ENCODE measurements at regions not wholly inside any gene's neighbourhood (a gene's known extent, or its start where the extent isn't known, plus 50 kb on each side); places are given as distances from the start of the nearest gene placed in this dataset.
A peak's percentile ranks its signal among the peaks of the same experiment; 100 is the strongest.

- Histone ChIP-seq H3K4me3 (replicated peaks in 1 of 2; ENCODE audit: low read depth in 1 of 2, low read length in 2 of 2) (no peak overlapping the region), H3K27ac (ENCODE audit: low read depth, low read length) (no peak overlapping the region), H3K4me1 (ENCODE audit: control insufficient read depth in 1 of 2, insufficient read depth in 2 of 2, low read length in 2 of 2) (no peaks in the 10 kb centered on the region), H3K4me2 (ENCODE audit: low read length) (no peak overlapping the region), H2AFZ (ENCODE audit: low read depth, low read length, poor library complexity, severe bottlenecking) (no peak overlapping the region), H3K9me2 (ENCODE audit: insufficient read depth) (no peaks in the 10 kb centered on the region), H4K20me1 (ENCODE audit: insufficient read depth) (no peaks in the 10 kb centered on the region), H3K36me3 (ENCODE audit: control insufficient read depth in 1 of 2, insufficient read depth in 2 of 2, low read length in 2 of 2) (no peaks in the 10 kb centered on the region), H3K79me2 (ENCODE audit: insufficient read depth, low read length) (no peaks in the 10 kb centered on the region), H3K9me3 (ENCODE audit: control insufficient read depth in 1 of 2, insufficient read depth in 1 of 2, low read depth in 1 of 2, low read length in 2 of 2) (no peaks in the 10 kb centered on the region), H3K27me3 (ENCODE audit: insufficient read depth, low read length) (peaks cover 51% of the 10 kb centered on the region), H3K9ac (ENCODE audit: low read length) (no peak overlapping the region)
- TF ChIP-seq EGR1 (IDR thresholded peaks at IDR 0.05; ENCODE audit: low read depth), result no peak
- TF ChIP-seq CTCF (IDR thresholded peaks at IDR 0.05 in 2 of 3, conservative IDR thresholded peaks at IDR 0.05 in 1 of 3; ENCODE audit: borderline replicate concordance in 1 of 3, insufficient read depth in 1 of 3, low read depth in 2 of 3, low read length in 2 of 3), result peak in 2 of 3 experiments; percentile 22 to 23; a peak in 1 of 6 replicates
- DNase-seq (ENCODE audit: low read depth, low spot score) (no peak), ATAC-seq (no peak)
- BruUV-seq (replicated peaks), result no TSS peak
- CTCF ChIA-PET, result no interaction called here
- intact Hi-C loops (cut with micrococcal nuclease), result no loop called here
- RAD21 ChIA-PET (ENCODE audit: low non-redundant PET in 1 of 2, low total read pairs in 2 of 2, uncharacterized antibody in 2 of 2, unreplicated experiment in 2 of 2), result no interaction called here
- POLR2A ChIA-PET, result no interaction called here
Measured at GRCh38 chr13:31452525-31452924, 252.8 kb downstream of the B3GLCT start.

GRCh38 chr13:31455581-31455980 lies 255.8 kb downstream of the B3GLCT start:
- H3K27ac ChIP-seq (ENCODE audit: low read depth, low read length), result no peak overlapping the region
- ATAC-seq (no peak), DNase-seq (ENCODE audit: low read depth, low spot score) (no peak)
- no peaks in the 10 kb centered on the region for H4K20me1 ChIP-seq (ENCODE audit: insufficient read depth)
- no peak overlapping the region for H3K9ac ChIP-seq (ENCODE audit: low read length)
- no peaks in the 10 kb centered on the region for H3K9me3 ChIP-seq (ENCODE audit: control insufficient read depth in 1 of 2, insufficient read depth in 1 of 2, low read depth in 1 of 2, low read length in 2 of 2)
- ChIA-PET CTCF (no interaction called here), POLR2A (no interaction called here), RAD21 (ENCODE audit: low non-redundant PET in 1 of 2, low total read pairs in 2 of 2, uncharacterized antibody in 2 of 2, unreplicated experiment in 2 of 2) (no interaction called here)
- no peak overlapping the region for H3K4me3 ChIP-seq (replicated peaks in 1 of 2; ENCODE audit: low read depth in 1 of 2, low read length in 2 of 2)
- H3K79me2 ChIP-seq (ENCODE audit: insufficient read depth, low read length), result no peaks in the 10 kb centered on the region
- no peaks in the 10 kb centered on the region for H3K36me3 ChIP-seq (ENCODE audit: control insufficient read depth in 1 of 2, insufficient read depth in 2 of 2, low read length in 2 of 2)
- no peak overlapping the region for H2AFZ ChIP-seq (ENCODE audit: low read depth, low read length, poor library complexity, severe bottlenecking)
- H3K27me3 ChIP-seq (ENCODE audit: insufficient read depth, low read length), result peaks cover 36% of the 10 kb centered on the region
- BruUV-seq (replicated peaks), result no TSS peak
- no peak overlapping the region for H3K4me2 ChIP-seq (ENCODE audit: low read length)
- intact Hi-C loops (cut with micrococcal nuclease), result no loop called here
- H3K4me1 ChIP-seq (ENCODE audit: control insufficient read depth in 1 of 2, insufficient read depth in 2 of 2, low read length in 2 of 2), result no peaks in the 10 kb centered on the region
- no peaks in the 10 kb centered on the region for H3K9me2 ChIP-seq (ENCODE audit: insufficient read depth)
- TF ChIP-seq EZH2phosphoT487 (IDR thresholded peaks at IDR 0.05; ENCODE audit: borderline replicate concordance) (no peak), POLR2AphosphoS5 (IDR thresholded peaks at IDR 0.05; ENCODE audit: low read depth, low read length) (no peak), JUND (IDR thresholded peaks at IDR 0.05) (no peak), SP1 (IDR thresholded peaks at IDR 0.05; ENCODE audit: low read depth) (no peak), ATF3 (IDR thresholded peaks at IDR 0.05) (no peak), CTCF (IDR thresholded peaks at IDR 0.05 in 2 of 3, conservative IDR thresholded peaks at IDR 0.05 in 1 of 3; ENCODE audit: borderline replicate concordance in 1 of 3, insufficient read depth in 1 of 3, low read depth in 2 of 3, low read length in 2 of 3) (no peak), SRF (IDR thresholded peaks at IDR 0.05; ENCODE audit: low read depth) (no peak), TCF7L2 (IDR thresholded peaks at IDR 0.05; ENCODE audit: borderline replicate concordance, extremely low read depth, insufficient read depth, insufficient read length) (no peak), REST (IDR thresholded peaks at IDR 0.05; ENCODE audit: low read depth) (no peak), EZH2 (IDR thresholded peaks at IDR 0.05) (no peak), RAD21 (IDR thresholded peaks at IDR 0.05; ENCODE audit: low read depth) (no peak), MAX (IDR thresholded peaks at IDR 0.05) (no peak)
